Adrenal gland (tissue), 9 donors: ENCODE measurements at regions not wholly inside any gene's neighbourhood (a gene's known extent, or its start where the extent isn't known, plus 50 kb on each side); places are given as distances from the start of the nearest gene placed in this dataset.

Source experiments
- DNase-seq, 7 donors: peaks; one replicate each; pipeline ENCODE4 v3.0.0-alpha.2; 2019 to 2020
- H3K27ac ChIP-seq, 5 donors: fragments of 200-600 bp; sonication (generic) in 4 of 5; 1 replicate in 3 of 5; 2 replicates in 2 of 5; pipeline versions ENCODE4 v1.5.1 to v1.8.0; 2016 to 2020; ENCODE audit warnings: mild to moderate bottlenecking in 1 of 5
- H3K27me3 ChIP-seq: fragments of 200-600 bp; 2 replicates; pipeline ENCODE4 v1.8.0; 2021
- H3K36me3 ChIP-seq, 2 donors: fragments of 200-600 bp; replicated peaks in 1 of 2; 1 replicate in 1 of 2; 2 replicates in 1 of 2; pipeline versions ENCODE4 v1.5.1 to v1.8.0; 2018 to 2022
- H3K4me1 ChIP-seq, 2 donors: fragments of 200-600 bp; replicated peaks in 1 of 2; 1 replicate in 1 of 2; 2 replicates in 1 of 2; pipeline versions ENCODE4 v1.5.1 to v1.8.0; 2018 to 2021
- H3K4me3 ChIP-seq, 4 donors: fragments of 200-600 bp; sonication (generic) in 3 of 4; one replicate each; pipeline ENCODE4 v1.5.1; 2016 to 2018
- H3K9me3 ChIP-seq, 3 donors: fragments of 200-600 bp; sonication (generic) in 1 of 3; replicated peaks in 1 of 3; 1 replicate in 2 of 3; 2 replicates in 1 of 3; pipeline versions ENCODE4 v1.5.1 to v1.8.0; 2016 to 2021
- POLR2A ChIP-seq, 2 donors: fragments of 450-650 bp; IDR thresholded peaks; one replicate each; pipeline ENCODE4 v1.6.1; 2017; ENCODE audit warnings: antibody characterized with exemption in 2 of 2, mild to moderate bottlenecking in 2 of 2, moderate library complexity in 1 of 2
- WGBS, 4 donors: extraction: QIAGEN DNeasy Blood & Tissue Kit in 2 of 4; methylation state at CpG; one replicate each; pipeline versions ENCODE4 v1.1.5 to v1.1.7; 2013 to 2017; 5-methylcytosine and 5-hydroxymethylcytosine counted together
- intact Hi-C, 2 donors: fragments of 100-400 bp; cut with DNase I; formaldehyde crosslinking; loops; one replicate each; pipeline versions ENCODE4 v1.14.1 to v1.15.0; 2022 to 2023
- TF ChIP-seq, protein P1 (sequence below), 6 experiments: fragments of 450-650 bp in 4 of 6; fragments of 200-600 bp in 2 of 6; sonication (generic) in 1 of 6; IDR thresholded peaks; 1 replicate in 5 of 6; 2 replicates in 1 of 6; pipeline versions ENCODE4 v1.5.1 to v1.8.0; 2016 to 2021; ENCODE audit warnings: antibody characterized with exemption in 6 of 6, mild to moderate bottlenecking in 2 of 6, moderate library complexity in 1 of 6
- donor health status: healthy with polysubstance abuse.
- donor health status: Bipolar disorder and iron deficiency.
- donor health status: DM: yes; HTN: yes; CAD: no.
- donor health status: DM: no; HTN: no; CAD: no.
- donor health status: DM: no; HTN: no; CAD: no.

DNA sequence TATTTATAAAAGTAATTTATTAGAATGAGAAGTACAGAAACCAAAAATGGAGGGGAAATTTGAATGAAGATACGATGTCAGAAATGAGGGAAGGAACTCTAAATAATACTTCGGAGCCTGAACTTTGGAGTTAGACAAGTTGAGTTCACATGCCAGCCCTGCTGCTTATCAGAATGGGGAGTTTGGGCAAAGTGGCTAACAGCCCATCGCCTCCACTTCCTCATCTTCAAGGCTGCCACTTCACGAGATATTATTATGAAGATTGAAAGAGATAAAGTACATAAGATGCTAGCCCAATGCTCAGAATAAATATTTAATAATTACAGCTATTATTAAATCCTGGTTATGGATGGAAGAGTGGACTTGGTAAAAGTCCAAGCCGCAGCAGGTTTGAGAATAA lies 56.2 kb upstream of the ABCA1 start:
- Histone ChIP-seq H3K36me3 (no peaks in the 10 kb centered on the region), H3K27ac (no peak overlapping the region), H3K4me3 (no peak overlapping the region), H3K9me3 (no peaks in the 10 kb centered on the region), H3K27me3 (no peaks in the 10 kb centered on the region), H3K4me1 (peaks cover 6 to 12% of the 10 kb centered on the region in 2 donors)
- TF ChIP-seq, protein P1, sequence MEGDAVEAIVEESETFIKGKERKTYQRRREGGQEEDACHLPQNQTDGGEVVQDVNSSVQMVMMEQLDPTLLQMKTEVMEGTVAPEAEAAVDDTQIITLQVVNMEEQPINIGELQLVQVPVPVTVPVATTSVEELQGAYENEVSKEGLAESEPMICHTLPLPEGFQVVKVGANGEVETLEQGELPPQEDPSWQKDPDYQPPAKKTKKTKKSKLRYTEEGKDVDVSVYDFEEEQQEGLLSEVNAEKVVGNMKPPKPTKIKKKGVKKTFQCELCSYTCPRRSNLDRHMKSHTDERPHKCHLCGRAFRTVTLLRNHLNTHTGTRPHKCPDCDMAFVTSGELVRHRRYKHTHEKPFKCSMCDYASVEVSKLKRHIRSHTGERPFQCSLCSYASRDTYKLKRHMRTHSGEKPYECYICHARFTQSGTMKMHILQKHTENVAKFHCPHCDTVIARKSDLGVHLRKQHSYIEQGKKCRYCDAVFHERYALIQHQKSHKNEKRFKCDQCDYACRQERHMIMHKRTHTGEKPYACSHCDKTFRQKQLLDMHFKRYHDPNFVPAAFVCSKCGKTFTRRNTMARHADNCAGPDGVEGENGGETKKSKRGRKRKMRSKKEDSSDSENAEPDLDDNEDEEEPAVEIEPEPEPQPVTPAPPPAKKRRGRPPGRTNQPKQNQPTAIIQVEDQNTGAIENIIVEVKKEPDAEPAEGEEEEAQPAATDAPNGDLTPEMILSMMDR (IDR thresholded peaks at IDR 0.05), result no peak
- TF ChIP-seq POLR2A (IDR thresholded peaks at IDR 0.05), result no peak
- intact Hi-C loops, result no loop called here
- WGBS, 4 donors, result 61 to 83% (median 74%) methylated on average over 5 of the region's 5 CpGs
- DNase-seq, result no peak

DNA sequence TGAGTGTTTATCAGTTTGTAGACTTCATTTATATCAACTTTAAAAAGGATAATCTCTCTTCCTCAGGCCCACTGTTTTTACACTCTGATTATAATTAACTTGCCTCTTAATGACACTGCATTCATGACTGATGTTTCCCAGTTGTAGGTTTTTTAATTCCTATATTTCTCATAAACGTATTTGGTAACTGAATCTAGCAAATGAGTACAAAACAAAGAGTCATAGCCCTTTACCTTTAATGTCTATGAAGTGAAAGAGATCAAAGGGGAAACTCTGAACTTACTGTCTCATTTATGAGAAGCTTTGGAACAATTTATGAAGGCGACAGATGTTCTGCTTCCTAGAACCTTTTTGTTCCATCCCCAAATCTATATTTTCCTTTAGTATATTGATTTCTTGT lies 56.6 kb upstream of the ABCA1 start:
- H3K36me3 ChIP-seq, result no peaks in the 10 kb centered on the region
- intact Hi-C loops, result no loop called here

DNA sequence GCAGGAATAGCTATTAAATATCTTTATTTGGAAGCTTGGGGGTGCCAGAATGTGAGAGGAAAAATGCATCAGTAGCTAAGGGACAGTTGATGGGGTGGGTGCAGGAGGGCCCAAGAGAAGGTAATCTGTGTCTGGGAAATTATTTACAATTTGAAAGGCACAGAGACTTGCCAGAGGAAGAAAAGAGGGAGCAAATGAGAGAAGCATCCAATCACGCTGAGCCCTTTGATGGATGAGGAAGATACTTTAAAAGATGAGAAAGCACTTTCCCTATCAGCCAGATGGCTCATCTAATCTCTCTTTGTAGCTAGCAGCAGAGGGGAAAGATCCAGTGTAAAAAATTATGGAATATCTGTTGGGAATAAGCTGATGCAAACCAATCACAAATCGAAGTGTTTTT lies 57.0 kb upstream of the ABCA1 start:
- Histone ChIP-seq H3K4me1 (peaks cover 6 to 13% of the 10 kb centered on the region in 2 donors), H3K27me3 (no peaks in the 10 kb centered on the region), H3K4me3 (no peak overlapping the region), H3K27ac (no peak overlapping the region), H3K36me3 (no peaks in the 10 kb centered on the region), H3K9me3 (no peaks in the 10 kb centered on the region)
- intact Hi-C loops, result no loop called here
- DNase-seq, result no peak
- 71 to 83% (median 74%) methylated on average over 2 of the region's 2 CpGs for WGBS, 4 donors
- TF ChIP-seq POLR2A (IDR thresholded peaks at IDR 0.05), result no peak
- TF ChIP-seq, protein P1 (IDR thresholded peaks at IDR 0.05), result no peak

More for the DNA sequence above, 56.6 kb upstream of the ABCA1 start:
- TF ChIP-seq, protein P1 (IDR thresholded peaks at IDR 0.05), result no peak
- TF ChIP-seq POLR2A (IDR thresholded peaks at IDR 0.05), result no peak
- peaks cover 6 to 12% of the 10 kb centered on the region in 2 donors for H3K4me1 ChIP-seq
- WGBS, 4 donors, result 80 to 84% (median 83%) methylated on average over 2 of the region's 2 CpGs
- no peak overlapping the region for H3K4me3 ChIP-seq
- no peaks in the 10 kb centered on the region for H3K9me3 ChIP-seq
- H3K27me3 ChIP-seq, result no peaks in the 10 kb centered on the region
- H3K27ac ChIP-seq, result no peak overlapping the region
- no peak for DNase-seq

DNA sequence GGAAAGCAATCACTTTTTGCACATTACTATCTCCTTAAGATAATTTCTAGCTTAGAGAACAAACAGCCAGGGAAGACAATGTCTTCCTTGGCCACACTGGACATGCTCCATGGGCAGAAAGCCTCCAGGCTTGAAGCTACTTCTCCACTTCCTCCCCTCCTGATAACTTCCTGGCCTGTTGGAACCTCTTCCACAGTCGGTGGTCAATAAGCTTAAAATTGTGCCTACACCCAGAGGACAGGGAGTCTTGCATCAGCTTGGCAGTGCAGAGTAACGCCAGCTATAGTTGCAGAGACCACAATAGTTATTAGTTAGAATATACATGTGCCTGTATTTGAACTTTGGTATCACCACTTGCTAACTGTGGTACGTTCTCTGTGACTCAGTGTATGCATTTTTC lies 58.1 kb upstream of the ABCA1 start:
- Histone ChIP-seq H3K4me1 (peaks cover 17 to 24% of the 10 kb centered on the region in 2 donors), H3K27me3 (no peaks in the 10 kb centered on the region), H3K4me3 (no peak overlapping the region), H3K36me3 (no peaks in the 10 kb centered on the region), H3K9me3 (no peaks in the 10 kb centered on the region), H3K27ac (no peak overlapping the region)
- no peak for DNase-seq
- intact Hi-C loops, result no loop called here
- no peak for TF ChIP-seq POLR2A (IDR thresholded peaks at IDR 0.05)
- TF ChIP-seq, protein P1 (IDR thresholded peaks at IDR 0.05), result no peak
- 73 to 90% (median 83%) methylated on average over 3 of the region's 3 CpGs for WGBS, 4 donors
